Effector CD8-positive, alpha-beta T cell (primary cell): ENCODE measurements at regions not wholly inside any gene's neighbourhood (a gene's known extent, or its start where the extent isn't known, plus 50 kb on each side); places are given as distances from the start of the nearest gene placed in this dataset.

ENCODE experiments used
- DNase-seq: peaks from one replicate; lab custom pipeline; 2025; lab: John Stamatoyannopoulos, UW

GRCh38 chr3:107899990-107900651 lies 190.7 kb downstream of the CD47 start:
- no peak for DNase-seq

GRCh38 chr3:107897471-107898061 lies 193.3 kb downstream of the CD47 start:
- DNase-seq = no peak

GRCh38 chr3:107894998-107895397 lies 195.8 kb downstream of the CD47 start:
- DNase-seq = no peak

- no peak for DNase-seq
Measured at GRCh38 chr3:107892955-107893624, 197.7 kb downstream of the CD47 start.

- no peak for DNase-seq
Measured at GRCh38 chr3:107884719-107885460, 205.9 kb downstream of the CD47 start.

GRCh38 chr3:107884028-107884427 lies 206.8 kb downstream of the CD47 start:
- DNase-seq = no peak

- DNase-seq = no peak
Measured at GRCh38 chr3:107882881-107883280, 207.9 kb downstream of the CD47 start.

- no peak for DNase-seq
Measured at GRCh38 chr3:107882261-107882660, 208.6 kb downstream of the CD47 start.

- DNase-seq = no peak
Measured at GRCh38 chr3:107881509-107881908, 209.3 kb downstream of the CD47 start.

GRCh38 chr3:107880702-107881101 lies 210.1 kb downstream of the CD47 start:
- DNase-seq = no peak

GRCh38 chr3:107877936-107878335 lies 212.9 kb downstream of the CD47 start:
- no peak for DNase-seq

- DNase-seq = no peak
Measured at GRCh38 chr3:107870943-107871638, 219.7 kb downstream of the CD47 start.

GRCh38 chr3:107870096-107870495 lies 220.7 kb downstream of the CD47 start:
- no peak for DNase-seq

GRCh38 chr3:107868449-107868848 lies 222.4 kb downstream of the CD47 start:
- no peak for DNase-seq

- no peak for DNase-seq
Measured at GRCh38 chr3:107861904-107862303, 228.9 kb downstream of the CD47 start.

GRCh38 chr3:107861422-107861821 lies 229.4 kb downstream of the CD47 start:
- DNase-seq = no peak
